ENCODE measurements at regions not wholly inside any gene's neighbourhood (a gene's known extent, or its start where the extent isn't known, plus 50 kb on each side); places are given as distances from the start of the nearest gene placed in this dataset.

DNA sequence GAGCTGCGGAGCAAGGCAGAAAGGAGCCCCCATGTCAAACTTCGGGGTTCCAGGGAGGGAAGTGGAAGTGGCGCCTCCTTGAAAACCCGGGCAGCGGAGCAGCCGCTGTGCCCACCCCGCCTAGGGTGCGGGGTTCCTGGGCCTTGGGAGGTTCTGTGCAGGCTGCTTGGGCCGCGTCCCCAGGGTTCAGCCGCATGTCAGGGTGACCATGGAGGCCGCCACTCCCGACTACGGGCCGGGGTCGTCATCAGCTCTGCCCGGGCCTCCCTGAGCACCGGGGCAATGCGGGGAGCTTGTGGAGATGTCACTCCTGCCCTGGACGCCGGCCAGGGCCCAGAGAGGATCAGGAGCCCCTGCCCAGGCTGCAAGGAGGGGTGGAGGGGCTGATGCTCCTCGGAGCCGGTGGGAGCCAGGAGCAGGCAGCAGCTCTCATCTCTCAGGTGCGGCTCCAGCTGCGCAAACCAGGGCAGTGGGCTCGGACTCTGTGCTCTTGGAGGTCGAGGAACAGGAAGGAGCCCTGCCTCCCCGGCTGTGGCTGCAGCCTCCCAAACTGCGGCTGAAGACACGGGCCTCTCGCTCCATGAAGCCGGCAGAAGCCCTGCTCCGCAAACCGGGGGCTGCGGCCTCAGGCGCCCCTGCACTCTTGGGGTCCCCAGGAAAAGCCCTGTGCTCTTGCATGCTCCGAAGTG, 1286.5 kb downstream of the TMEM121 start:
- no peak overlapping the region for H3K4me2 ChIP-seq (ENCODE audit: extremely low read depth, insufficient read depth, low read length)
- H4K20me1 ChIP-seq (ENCODE audit: control insufficient read depth, extremely low read depth, insufficient read depth, low read length) = no peaks in the 10 kb centered on the region
- H3K9me3 ChIP-seq (ENCODE audit: control insufficient read depth, insufficient read depth, low read depth, low read length) = no peaks in the 10 kb centered on the region
- no peak overlapping the region for H3K27ac ChIP-seq (ENCODE audit: insufficient read depth, low read length)
- H3K4me3 ChIP-seq (replicated peaks in 1 of 4; ENCODE audit: control extremely low read depth in 1 of 4, insufficient read depth in 1 of 4, low read depth in 3 of 4, low read length in 4 of 4) = no peak overlapping the region
- no peaks in the 10 kb centered on the region for H3K36me3 ChIP-seq (ENCODE audit: control insufficient read depth, insufficient read depth, low read length)
- TF ChIP-seq, protein P1, sequence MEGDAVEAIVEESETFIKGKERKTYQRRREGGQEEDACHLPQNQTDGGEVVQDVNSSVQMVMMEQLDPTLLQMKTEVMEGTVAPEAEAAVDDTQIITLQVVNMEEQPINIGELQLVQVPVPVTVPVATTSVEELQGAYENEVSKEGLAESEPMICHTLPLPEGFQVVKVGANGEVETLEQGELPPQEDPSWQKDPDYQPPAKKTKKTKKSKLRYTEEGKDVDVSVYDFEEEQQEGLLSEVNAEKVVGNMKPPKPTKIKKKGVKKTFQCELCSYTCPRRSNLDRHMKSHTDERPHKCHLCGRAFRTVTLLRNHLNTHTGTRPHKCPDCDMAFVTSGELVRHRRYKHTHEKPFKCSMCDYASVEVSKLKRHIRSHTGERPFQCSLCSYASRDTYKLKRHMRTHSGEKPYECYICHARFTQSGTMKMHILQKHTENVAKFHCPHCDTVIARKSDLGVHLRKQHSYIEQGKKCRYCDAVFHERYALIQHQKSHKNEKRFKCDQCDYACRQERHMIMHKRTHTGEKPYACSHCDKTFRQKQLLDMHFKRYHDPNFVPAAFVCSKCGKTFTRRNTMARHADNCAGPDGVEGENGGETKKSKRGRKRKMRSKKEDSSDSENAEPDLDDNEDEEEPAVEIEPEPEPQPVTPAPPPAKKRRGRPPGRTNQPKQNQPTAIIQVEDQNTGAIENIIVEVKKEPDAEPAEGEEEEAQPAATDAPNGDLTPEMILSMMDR (conservative IDR thresholded peaks at IDR 0.05 in 1 of 2, IDR thresholded peaks at IDR 0.05 in 1 of 2; ENCODE audit: low read depth in 1 of 2, low read length in 2 of 2) = no peak
- no peak for TF ChIP-seq EZH2 (IDR thresholded peaks at IDR 0.05; ENCODE audit: low read length, missing control alignments)
- DNase-seq (ENCODE audit: low read depth in 2 of 2) = no peak
- no peaks in the 10 kb centered on the region for H3K27me3 ChIP-seq (ENCODE audit: control insufficient read depth, insufficient read depth, low read length)
- H3K4me1 ChIP-seq (ENCODE audit: control insufficient read depth, extremely low read depth, insufficient read depth, low read length) = no peaks in the 10 kb centered on the region
- H3K9ac ChIP-seq (ENCODE audit: insufficient read depth, low read length) = no peak overlapping the region
- no peaks in the 10 kb centered on the region for H3K79me2 ChIP-seq (ENCODE audit: control insufficient read depth, insufficient read depth, low read length)
- H2AFZ ChIP-seq (ENCODE audit: low read length) = no peak overlapping the region

GRCh38 chr14:106813477-106813823, 1287.1 kb downstream of the TMEM121 start:
- Histone ChIP-seq H2AFZ (ENCODE audit: low read length) (no peak overlapping the region), H3K27ac (ENCODE audit: insufficient read depth, low read length) (no peak overlapping the region), H3K4me1 (ENCODE audit: control insufficient read depth, extremely low read depth, insufficient read depth, low read length) (no peaks in the 10 kb centered on the region), H3K27me3 (ENCODE audit: control insufficient read depth, insufficient read depth, low read length) (no peaks in the 10 kb centered on the region), H3K9me3 (ENCODE audit: control insufficient read depth, insufficient read depth, low read depth, low read length) (no peaks in the 10 kb centered on the region), H3K4me3 (replicated peaks in 1 of 4; ENCODE audit: control extremely low read depth in 1 of 4, insufficient read depth in 1 of 4, low read depth in 3 of 4, low read length in 4 of 4) (no peak overlapping the region), H3K4me2 (ENCODE audit: extremely low read depth, insufficient read depth, low read length) (no peak overlapping the region), H3K79me2 (ENCODE audit: control insufficient read depth, insufficient read depth, low read length) (no peaks in the 10 kb centered on the region), H3K9ac (ENCODE audit: insufficient read depth, low read length) (no peak overlapping the region), H3K36me3 (ENCODE audit: control insufficient read depth, insufficient read depth, low read length) (no peaks in the 10 kb centered on the region), H4K20me1 (ENCODE audit: control insufficient read depth, extremely low read depth, insufficient read depth, low read length) (no peaks in the 10 kb centered on the region)
- no peak for TF ChIP-seq EZH2 (IDR thresholded peaks at IDR 0.05; ENCODE audit: low read length, missing control alignments)
- TF ChIP-seq, protein P1 (conservative IDR thresholded peaks at IDR 0.05 in 1 of 2, IDR thresholded peaks at IDR 0.05 in 1 of 2; ENCODE audit: low read depth in 1 of 2, low read length in 2 of 2) = no peak
- no peak for DNase-seq (ENCODE audit: low read depth in 2 of 2)

DNA sequence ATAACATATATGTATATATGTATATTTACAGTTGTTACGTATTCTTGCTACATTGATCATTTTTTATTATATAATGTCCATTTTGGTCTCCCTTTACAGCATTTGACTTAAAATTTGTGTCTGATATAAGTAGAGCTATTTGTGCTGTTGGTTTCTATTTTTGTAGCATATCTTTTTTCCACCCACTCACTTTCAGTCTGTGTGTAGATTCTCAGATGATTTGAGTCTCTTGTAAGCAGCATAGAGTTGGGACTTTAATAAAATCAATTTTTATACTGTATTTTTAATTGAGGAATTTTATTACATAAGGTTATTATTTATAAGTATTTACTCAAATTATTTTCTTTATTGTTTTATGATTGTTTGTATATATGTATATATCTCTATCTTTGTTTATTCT, 1293.7 kb downstream of the TMEM121 start:
- H3K27ac ChIP-seq (ENCODE audit: insufficient read depth, low read length) = no peak overlapping the region
- H3K4me3 ChIP-seq (replicated peaks in 1 of 4; ENCODE audit: control extremely low read depth in 1 of 4, insufficient read depth in 1 of 4, low read depth in 3 of 4, low read length in 4 of 4) = no peak overlapping the region
- no peak for DNase-seq (ENCODE audit: low read depth in 2 of 2)
- no peak overlapping the region for H2AFZ ChIP-seq (ENCODE audit: low read length)
- no peaks in the 10 kb centered on the region for H4K20me1 ChIP-seq (ENCODE audit: control insufficient read depth, extremely low read depth, insufficient read depth, low read length)
- TF ChIP-seq EZH2 (IDR thresholded peaks at IDR 0.05; ENCODE audit: low read length, missing control alignments) = no peak
- TF ChIP-seq, protein P1 (conservative IDR thresholded peaks at IDR 0.05 in 1 of 2, IDR thresholded peaks at IDR 0.05 in 1 of 2; ENCODE audit: low read depth in 1 of 2, low read length in 2 of 2) = no peak
- H3K27me3 ChIP-seq (ENCODE audit: control insufficient read depth, insufficient read depth, low read length) = no peaks in the 10 kb centered on the region
- H3K9ac ChIP-seq (ENCODE audit: insufficient read depth, low read length) = no peak overlapping the region
- H3K36me3 ChIP-seq (ENCODE audit: control insufficient read depth, insufficient read depth, low read length) = no peaks in the 10 kb centered on the region
- no peaks in the 10 kb centered on the region for H3K9me3 ChIP-seq (ENCODE audit: control insufficient read depth, insufficient read depth, low read depth, low read length)
- no peaks in the 10 kb centered on the region for H3K4me1 ChIP-seq (ENCODE audit: control insufficient read depth, extremely low read depth, insufficient read depth, low read length)
- no peak overlapping the region for H3K4me2 ChIP-seq (ENCODE audit: extremely low read depth, insufficient read depth, low read length)
- no peaks in the 10 kb centered on the region for H3K79me2 ChIP-seq (ENCODE audit: control insufficient read depth, insufficient read depth, low read length)
